ENCODE measurements at regions not wholly inside any gene's neighbourhood (a gene's known extent, or its start where the extent isn't known, plus 50 kb on each side); places are given as distances from the start of the nearest gene placed in this dataset.

GRCh38 chr9:105881021-105881420 lies 186.7 kb downstream of the TMEM38B start:
- peaks cover 3% of the 10 kb centered on the region for H3K4me1 ChIP-seq (ENCODE audit: insufficient read depth, insufficient read length)
- H3K4me3 ChIP-seq (ENCODE audit: insufficient read length, low read depth): no peak overlapping the region
- no peak for TF ChIP-seq ZNF274 (IDR thresholded peaks at IDR 0.05; ENCODE audit: low read depth, low read length)
- no peak for TF ChIP-seq YY1 (IDR thresholded peaks at IDR 0.05; ENCODE audit: insufficient read depth, insufficient read length)
- TF ChIP-seq SUZ12 (IDR thresholded peaks at IDR 0.05; ENCODE audit: extremely low read depth, insufficient read depth, insufficient read length): no peak
- no peaks in the 10 kb centered on the region for H3K9me3 ChIP-seq (ENCODE audit: insufficient read depth, low read length)
- no peak for DNase-seq (ENCODE audit: low read depth, low spot score)
- H3K27me3 ChIP-seq (ENCODE audit: insufficient read depth, insufficient read length): no peaks in the 10 kb centered on the region
- no peak overlapping the region for H3K9ac ChIP-seq (ENCODE audit: insufficient read length, low read depth)
- no peaks in the 10 kb centered on the region for H3K36me3 ChIP-seq (ENCODE audit: insufficient read depth, insufficient read length, low read length)

- DNase-seq (ENCODE audit: low read depth, low spot score): peak; percentile 77
- no peak overlapping the region for H3K9ac ChIP-seq (ENCODE audit: insufficient read length, low read depth)
- no peaks in the 10 kb centered on the region for H3K27me3 ChIP-seq (ENCODE audit: insufficient read depth, insufficient read length)
- no peak overlapping the region for H3K4me3 ChIP-seq (ENCODE audit: insufficient read length, low read depth)
- no peak for TF ChIP-seq SUZ12 (IDR thresholded peaks at IDR 0.05; ENCODE audit: extremely low read depth, insufficient read depth, insufficient read length)
- TF ChIP-seq YY1 (IDR thresholded peaks at IDR 0.05; ENCODE audit: insufficient read depth, insufficient read length): no peak
- no peak for TF ChIP-seq ZNF274 (IDR thresholded peaks at IDR 0.05; ENCODE audit: low read depth, low read length)
- H3K9me3 ChIP-seq (ENCODE audit: insufficient read depth, low read length): no peaks in the 10 kb centered on the region
- H3K4me1 ChIP-seq (ENCODE audit: insufficient read depth, insufficient read length): peaks cover 3% of the 10 kb centered on the region
- H3K36me3 ChIP-seq (ENCODE audit: insufficient read depth, insufficient read length, low read length): no peaks in the 10 kb centered on the region
Observed at GRCh38 chr9:105881654-105882349, 187.5 kb downstream of the TMEM38B start.

GRCh38 chr9:105883847-105884246 lies 189.5 kb downstream of the TMEM38B start:
- Histone ChIP-seq H3K27me3 (ENCODE audit: insufficient read depth, insufficient read length) (no peaks in the 10 kb centered on the region), H3K9ac (ENCODE audit: insufficient read length, low read depth) (no peak overlapping the region), H3K4me1 (ENCODE audit: insufficient read depth, insufficient read length) (no peaks in the 10 kb centered on the region), H3K36me3 (ENCODE audit: insufficient read depth, insufficient read length, low read length) (no peaks in the 10 kb centered on the region), H3K4me3 (ENCODE audit: insufficient read length, low read depth) (no peak overlapping the region), H3K9me3 (ENCODE audit: insufficient read depth, low read length) (no peaks in the 10 kb centered on the region)
- DNase-seq (ENCODE audit: low read depth, low spot score): no peak
- TF ChIP-seq ZNF274 (IDR thresholded peaks at IDR 0.05; ENCODE audit: low read depth, low read length) (no peak), SUZ12 (IDR thresholded peaks at IDR 0.05; ENCODE audit: extremely low read depth, insufficient read depth, insufficient read length) (no peak), YY1 (IDR thresholded peaks at IDR 0.05; ENCODE audit: insufficient read depth, insufficient read length) (no peak)

- Histone ChIP-seq H3K9ac (ENCODE audit: insufficient read length, low read depth) (no peak overlapping the region), H3K27me3 (ENCODE audit: insufficient read depth, insufficient read length) (no peaks in the 10 kb centered on the region), H3K9me3 (ENCODE audit: insufficient read depth, low read length) (no peaks in the 10 kb centered on the region), H3K4me1 (ENCODE audit: insufficient read depth, insufficient read length) (no peaks in the 10 kb centered on the region), H3K36me3 (ENCODE audit: insufficient read depth, insufficient read length, low read length) (no peaks in the 10 kb centered on the region), H3K4me3 (ENCODE audit: insufficient read length, low read depth) (no peak overlapping the region)
- TF ChIP-seq SUZ12 (IDR thresholded peaks at IDR 0.05; ENCODE audit: extremely low read depth, insufficient read depth, insufficient read length): no peak
- no peak for TF ChIP-seq ZNF274 (IDR thresholded peaks at IDR 0.05; ENCODE audit: low read depth, low read length)
- TF ChIP-seq YY1 (IDR thresholded peaks at IDR 0.05; ENCODE audit: insufficient read depth, insufficient read length): no peak
- DNase-seq (ENCODE audit: low read depth, low spot score): no peak
Observed at GRCh38 chr9:105884416-105884815, 190.1 kb downstream of the TMEM38B start.

- H3K9ac ChIP-seq (ENCODE audit: insufficient read length, low read depth): no peak overlapping the region
- no peaks in the 10 kb centered on the region for H3K36me3 ChIP-seq (ENCODE audit: insufficient read depth, insufficient read length, low read length)
- no peak overlapping the region for H3K4me3 ChIP-seq (ENCODE audit: insufficient read length, low read depth)
- H3K9me3 ChIP-seq (ENCODE audit: insufficient read depth, low read length): no peaks in the 10 kb centered on the region
- DNase-seq (ENCODE audit: low read depth, low spot score): no peak
- TF ChIP-seq SUZ12 (IDR thresholded peaks at IDR 0.05; ENCODE audit: extremely low read depth, insufficient read depth, insufficient read length): no peak
- TF ChIP-seq YY1 (IDR thresholded peaks at IDR 0.05; ENCODE audit: insufficient read depth, insufficient read length): no peak
- TF ChIP-seq ZNF274 (IDR thresholded peaks at IDR 0.05; ENCODE audit: low read depth, low read length): no peak
- peaks cover 3% of the 10 kb centered on the region for H3K4me1 ChIP-seq (ENCODE audit: insufficient read depth, insufficient read length)
- H3K27me3 ChIP-seq (ENCODE audit: insufficient read depth, insufficient read length): no peaks in the 10 kb centered on the region
Observed at GRCh38 chr9:105886136-105886535, 191.8 kb downstream of the TMEM38B start.

- H3K9ac ChIP-seq (ENCODE audit: insufficient read length, low read depth): no peak overlapping the region
- H3K9me3 ChIP-seq (ENCODE audit: insufficient read depth, low read length): no peaks in the 10 kb centered on the region
- H3K4me3 ChIP-seq (ENCODE audit: insufficient read length, low read depth): no peak overlapping the region
- no peak for TF ChIP-seq ZNF274 (IDR thresholded peaks at IDR 0.05; ENCODE audit: low read depth, low read length)
- TF ChIP-seq YY1 (IDR thresholded peaks at IDR 0.05; ENCODE audit: insufficient read depth, insufficient read length): no peak
- no peak for TF ChIP-seq SUZ12 (IDR thresholded peaks at IDR 0.05; ENCODE audit: extremely low read depth, insufficient read depth, insufficient read length)
- no peak for DNase-seq (ENCODE audit: low read depth, low spot score)
- H3K36me3 ChIP-seq (ENCODE audit: insufficient read depth, insufficient read length, low read length): no peaks in the 10 kb centered on the region
- H3K27me3 ChIP-seq (ENCODE audit: insufficient read depth, insufficient read length): no peaks in the 10 kb centered on the region
- peaks cover 3% of the 10 kb centered on the region for H3K4me1 ChIP-seq (ENCODE audit: insufficient read depth, insufficient read length)
Observed at GRCh38 chr9:105887679-105888078, 193.3 kb downstream of the TMEM38B start.

GRCh38 chr9:105890046-105890822 lies 195.9 kb downstream of the TMEM38B start:
- H3K4me1 ChIP-seq (ENCODE audit: insufficient read depth, insufficient read length): peaks cover 3% of the 10 kb centered on the region
- H3K27me3 ChIP-seq (ENCODE audit: insufficient read depth, insufficient read length): no peaks in the 10 kb centered on the region
- TF ChIP-seq ZNF274 (IDR thresholded peaks at IDR 0.05; ENCODE audit: low read depth, low read length): no peak
- TF ChIP-seq YY1 (IDR thresholded peaks at IDR 0.05; ENCODE audit: insufficient read depth, insufficient read length): no peak
- TF ChIP-seq SUZ12 (IDR thresholded peaks at IDR 0.05; ENCODE audit: extremely low read depth, insufficient read depth, insufficient read length): no peak
- no peaks in the 10 kb centered on the region for H3K36me3 ChIP-seq (ENCODE audit: insufficient read depth, insufficient read length, low read length)
- no peaks in the 10 kb centered on the region for H3K9me3 ChIP-seq (ENCODE audit: insufficient read depth, low read length)
- no peak overlapping the region for H3K9ac ChIP-seq (ENCODE audit: insufficient read length, low read depth)
- no peak for DNase-seq (ENCODE audit: low read depth, low spot score)
- no peak overlapping the region for H3K4me3 ChIP-seq (ENCODE audit: insufficient read length, low read depth)
